Lower leg skin (tissue), 3 donors: ENCODE measurements at regions not wholly inside any gene's neighbourhood (a gene's known extent, or its start where the extent isn't known, plus 50 kb on each side); places are given as distances from the start of the nearest gene placed in this dataset.

Experiments
- POLR2A ChIP-seq, 2 donors: fragments of 450-650 bp; IDR thresholded peaks; one replicate each; pipeline ENCODE4 v1.6.1; 2016 to 2017; ENCODE audit warnings: antibody characterized with exemption in 2 of 2, mild to moderate bottlenecking in 1 of 2, moderate library complexity in 1 of 2
- TF ChIP-seq, protein P1 (sequence below), 3 donors: fragments of 450-650 bp; IDR thresholded peaks; one replicate each; pipeline ENCODE4 v1.5.1; 2016; ENCODE audit warnings: antibody characterized with exemption in 3 of 3, mild to moderate bottlenecking in 3 of 3, moderate library complexity in 2 of 3

DNA sequence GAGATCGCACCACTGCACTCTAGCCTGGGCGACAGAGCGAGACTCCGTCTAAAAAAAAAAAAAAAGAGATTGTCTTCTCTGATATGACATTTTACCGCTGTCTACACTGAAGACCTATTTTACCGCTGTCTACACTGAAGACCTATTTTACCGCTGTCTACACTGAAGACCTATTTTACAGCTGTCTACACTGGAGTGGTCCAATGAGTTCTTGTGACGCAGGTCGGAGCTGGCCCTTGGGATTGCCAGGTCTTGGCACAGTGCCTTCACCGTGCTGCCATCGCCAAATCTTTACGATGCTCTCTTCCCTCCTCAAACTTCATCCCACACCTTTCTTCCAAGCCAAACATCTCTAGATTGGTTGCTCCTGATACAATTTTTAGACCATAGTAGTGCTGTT lies 183.1 kb upstream of the FAT1 start:
- no peak for TF ChIP-seq POLR2A (IDR thresholded peaks at IDR 0.05)
- TF ChIP-seq, protein P1, sequence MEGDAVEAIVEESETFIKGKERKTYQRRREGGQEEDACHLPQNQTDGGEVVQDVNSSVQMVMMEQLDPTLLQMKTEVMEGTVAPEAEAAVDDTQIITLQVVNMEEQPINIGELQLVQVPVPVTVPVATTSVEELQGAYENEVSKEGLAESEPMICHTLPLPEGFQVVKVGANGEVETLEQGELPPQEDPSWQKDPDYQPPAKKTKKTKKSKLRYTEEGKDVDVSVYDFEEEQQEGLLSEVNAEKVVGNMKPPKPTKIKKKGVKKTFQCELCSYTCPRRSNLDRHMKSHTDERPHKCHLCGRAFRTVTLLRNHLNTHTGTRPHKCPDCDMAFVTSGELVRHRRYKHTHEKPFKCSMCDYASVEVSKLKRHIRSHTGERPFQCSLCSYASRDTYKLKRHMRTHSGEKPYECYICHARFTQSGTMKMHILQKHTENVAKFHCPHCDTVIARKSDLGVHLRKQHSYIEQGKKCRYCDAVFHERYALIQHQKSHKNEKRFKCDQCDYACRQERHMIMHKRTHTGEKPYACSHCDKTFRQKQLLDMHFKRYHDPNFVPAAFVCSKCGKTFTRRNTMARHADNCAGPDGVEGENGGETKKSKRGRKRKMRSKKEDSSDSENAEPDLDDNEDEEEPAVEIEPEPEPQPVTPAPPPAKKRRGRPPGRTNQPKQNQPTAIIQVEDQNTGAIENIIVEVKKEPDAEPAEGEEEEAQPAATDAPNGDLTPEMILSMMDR (IDR thresholded peaks at IDR 0.05), result no peak
